ENCODE measurements at regions not wholly inside any gene's neighbourhood (a gene's known extent, or its start where the extent isn't known, plus 50 kb on each side); places are given as distances from the start of the nearest gene placed in this dataset.

- POLR2A ChIA-PET: no interaction called here
- no peak for ATAC-seq
Measured at GRCh38 chr13:112012705-112013085, 54.3 kb upstream of the SOX1 start.

DNA sequence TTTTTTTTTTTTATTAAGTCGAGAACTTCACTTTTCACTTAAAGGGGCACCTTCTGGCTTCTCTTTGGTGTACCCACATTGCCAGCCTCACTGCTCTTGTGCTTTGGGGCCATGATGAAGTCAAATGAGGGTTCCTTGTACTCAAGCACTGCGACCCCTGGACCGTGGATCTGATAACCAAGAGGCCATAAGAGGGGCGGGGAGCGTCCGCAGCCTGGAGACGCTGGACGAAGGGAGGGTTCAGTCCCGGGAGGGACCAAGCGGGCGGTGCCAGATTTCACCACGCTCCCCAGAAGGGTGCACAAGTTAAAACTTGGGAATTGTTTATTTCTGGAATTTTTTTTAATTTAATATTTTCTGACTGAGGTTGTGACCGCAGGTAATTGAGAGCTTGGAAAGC is 53.3 kb upstream of the SOX1 start:
- Histone ChIP-seq H4K20me1 (ENCODE audit: control insufficient read depth, insufficient read depth) (no peaks in the 10 kb centered on the region), H3K9me3 (replicated peaks; ENCODE audit: control insufficient read depth, insufficient read depth, low read length) (no peaks in the 10 kb centered on the region; the same call in 2 of the 3 replicates), H3K36me3 (ENCODE audit: control insufficient read depth in 2 of 2, insufficient read depth in 2 of 2, low read length in 1 of 2) (no peaks in the 10 kb centered on the region), H3K27ac (ENCODE audit: control insufficient read depth, insufficient read depth) (no peak overlapping the region), H3K4me2 (ENCODE audit: control insufficient read depth, insufficient read depth) (no peak overlapping the region), H3K4me3 (no peak overlapping the region), H2AFZ (ENCODE audit: control insufficient read depth, low read depth, low read length) (no peak overlapping the region), H3K27me3 (replicated peaks in 1 of 2; ENCODE audit: control insufficient read depth in 2 of 2, insufficient read depth in 2 of 2, low read length in 1 of 2) (no peaks in the 10 kb centered on the region), H3K9ac (ENCODE audit: control insufficient read depth, insufficient read depth, low read length) (no peak overlapping the region), H3K79me2 (ENCODE audit: control insufficient read depth, insufficient read depth, low read length) (no peaks in the 10 kb centered on the region), H3K4me1 (ENCODE audit: control insufficient read depth, insufficient read depth, low read length) (no peaks in the 10 kb centered on the region)
- BruUV-seq (replicated peaks): no TSS peak
- in situ Hi-C loops (cut with MboI): no loop called here
- no peak for FAIRE-seq
- 55% methylated on average over 13 of the region's 13 CpGs for WGBS (ENCODE audit: insufficient coverage, insufficient replicate concordance, low lambda C conversion rate, missing lambda C conversion rate)
- CTCF ChIA-PET: no interaction called here
- RAD21 ChIA-PET (ENCODE audit: unreplicated experiment): no interaction called here
- no peak for DNase-seq (ENCODE audit: low read depth, low spot score)
- intact Hi-C loops (cut with micrococcal nuclease; ENCODE audit: unreplicated experiment): no loop called here
- POLR2A ChIA-PET: no interaction called here
- SMC1A ChIA-PET (ENCODE audit: uncharacterized antibody, unreplicated experiment): no interaction called here
- ATAC-seq: no peak
- TF ChIP-seq LARP7 (IDR thresholded peaks at IDR 0.05): no peak
- no peak for TF ChIP-seq TARDBP (IDR thresholded peaks at IDR 0.05; ENCODE audit: borderline replicate concordance)
- no peak for TF ChIP-seq EGR1 (IDR thresholded peaks at IDR 0.05; ENCODE audit: borderline replicate concordance in 1 of 2, low read depth in 2 of 2, low read length in 2 of 2)
- TF ChIP-seq CBFB (IDR thresholded peaks at IDR 0.05; ENCODE audit: low read depth): no peak
- TF ChIP-seq BRCA1 (IDR thresholded peaks at IDR 0.05; ENCODE audit: low read depth, low read length): no peak
- TF ChIP-seq CTCF (IDR thresholded peaks at IDR 0.05 in 2 of 3, conservative IDR thresholded peaks at IDR 0.05 in 1 of 3; ENCODE audit: control insufficient read depth in 2 of 3, extremely low read depth in 1 of 3, insufficient read depth in 1 of 3, low read depth in 3 of 3, low read length in 3 of 3): no peak
- no peak for TF ChIP-seq IRF4 (IDR thresholded peaks at IDR 0.05; ENCODE audit: low read depth, low read length)
- TF ChIP-seq KDM1A (IDR thresholded peaks at IDR 0.05; ENCODE audit: borderline replicate concordance): no peak
- TF ChIP-seq, protein P1, sequence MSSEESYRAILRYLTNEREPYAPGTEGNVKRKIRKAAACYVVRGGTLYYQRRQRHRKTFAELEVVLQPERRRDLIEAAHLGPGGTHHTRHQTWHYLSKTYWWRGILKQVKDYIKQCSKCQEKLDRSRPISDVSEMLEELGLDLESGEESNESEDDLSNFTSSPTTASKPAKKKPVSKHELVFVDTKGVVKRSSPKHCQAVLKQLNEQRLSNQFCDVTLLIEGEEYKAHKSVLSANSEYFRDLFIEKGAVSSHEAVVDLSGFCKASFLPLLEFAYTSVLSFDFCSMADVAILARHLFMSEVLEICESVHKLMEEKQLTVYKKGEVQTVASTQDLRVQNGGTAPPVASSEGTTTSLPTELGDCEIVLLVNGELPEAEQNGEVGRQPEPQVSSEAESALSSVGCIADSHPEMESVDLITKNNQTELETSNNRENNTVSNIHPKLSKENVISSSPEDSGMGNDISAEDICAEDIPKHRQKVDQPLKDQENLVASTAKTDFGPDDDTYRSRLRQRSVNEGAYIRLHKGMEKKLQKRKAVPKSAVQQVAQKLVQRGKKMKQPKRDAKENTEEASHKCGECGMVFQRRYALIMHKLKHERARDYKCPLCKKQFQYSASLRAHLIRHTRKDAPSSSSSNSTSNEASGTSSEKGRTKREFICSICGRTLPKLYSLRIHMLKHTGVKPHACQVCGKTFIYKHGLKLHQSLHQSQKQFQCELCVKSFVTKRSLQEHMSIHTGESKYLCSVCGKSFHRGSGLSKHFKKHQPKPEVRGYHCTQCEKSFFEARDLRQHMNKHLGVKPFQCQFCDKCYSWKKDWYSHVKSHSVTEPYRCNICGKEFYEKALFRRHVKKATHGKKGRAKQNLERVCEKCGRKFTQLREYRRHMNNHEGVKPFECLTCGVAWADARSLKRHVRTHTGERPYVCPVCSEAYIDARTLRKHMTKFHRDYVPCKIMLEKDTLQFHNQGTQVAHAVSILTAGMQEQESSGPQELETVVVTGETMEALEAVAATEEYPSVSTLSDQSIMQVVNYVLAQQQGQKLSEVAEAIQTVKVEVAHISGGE (CRISPR knock-in tag; IDR thresholded peaks at IDR 0.05): no peak
- no peak for TF ChIP-seq NR2C1 (IDR thresholded peaks at IDR 0.05)
- no peak for TF ChIP-seq SPI1 (IDR thresholded peaks at IDR 0.05; ENCODE audit: borderline replicate concordance, insufficient read depth, low read depth, low read length)
- no peak for TF ChIP-seq ETV6 (conservative IDR thresholded peaks at IDR 0.05 in 1 of 2, IDR thresholded peaks at IDR 0.05 in 1 of 2; ENCODE audit: borderline replicate concordance in 1 of 2, low read depth in 1 of 2)

More at GRCh38 chr13:112012705-112013085, 54.3 kb upstream of the SOX1 start:
- Histone ChIP-seq H4K20me1 (ENCODE audit: control insufficient read depth, insufficient read depth) (no peaks in the 10 kb centered on the region), H3K27ac (ENCODE audit: control insufficient read depth, insufficient read depth) (no peak overlapping the region), H3K9me3 (replicated peaks; ENCODE audit: control insufficient read depth, insufficient read depth, low read length) (no peaks in the 10 kb centered on the region; the same call in 2 of the 3 replicates), H3K4me2 (ENCODE audit: control insufficient read depth, insufficient read depth) (no peak overlapping the region), H3K36me3 (ENCODE audit: control insufficient read depth in 2 of 2, insufficient read depth in 2 of 2, low read length in 1 of 2) (no peaks in the 10 kb centered on the region), H3K79me2 (ENCODE audit: control insufficient read depth, insufficient read depth, low read length) (no peaks in the 10 kb centered on the region), H2AFZ (ENCODE audit: control insufficient read depth, low read depth, low read length) (no peak overlapping the region), H3K27me3 (replicated peaks in 1 of 2; ENCODE audit: control insufficient read depth in 2 of 2, insufficient read depth in 2 of 2, low read length in 1 of 2) (no peaks in the 10 kb centered on the region), H3K4me1 (ENCODE audit: control insufficient read depth, insufficient read depth, low read length) (no peaks in the 10 kb centered on the region), H3K4me3 (no peak overlapping the region), H3K9ac (ENCODE audit: control insufficient read depth, insufficient read depth, low read length) (no peak overlapping the region)
- DNase-seq (ENCODE audit: low read depth, low spot score) (no peak), FAIRE-seq (no peak)
- SMC1A ChIA-PET (ENCODE audit: uncharacterized antibody, unreplicated experiment): no interaction called here
- CTCF ChIA-PET: no interaction called here
- TF ChIP-seq BMI1 (IDR thresholded peaks at IDR 0.05; ENCODE audit: borderline replicate concordance) (no peak), NFIC (IDR thresholded peaks at IDR 0.05; ENCODE audit: low read depth, low read length) (no peak)
- BruUV-seq (replicated peaks): no TSS peak
- in situ Hi-C loops (cut with MboI): no loop called here
- 25% methylated on average over 11 of the region's 11 CpGs for WGBS (ENCODE audit: insufficient coverage, insufficient replicate concordance, low lambda C conversion rate, missing lambda C conversion rate)
- RAD21 ChIA-PET (ENCODE audit: unreplicated experiment): no interaction called here
- intact Hi-C loops (cut with micrococcal nuclease; ENCODE audit: unreplicated experiment): no loop called here

Measured in GM12878 (cell line).